Hematopoietic multipotent progenitor cell treated with erythropoietin and hydrocortisone succinate and interleukin-3 and kit ligand, for 6 days (in vitro differentiated cells): ENCODE measurements at regions not wholly inside any gene's neighbourhood (a gene's known extent, or its start where the extent isn't known, plus 50 kb on each side); places are given as distances from the start of the nearest gene placed in this dataset.
"Not testable (repeated sequence)": the region's sequence is repeated elsewhere in the genome, so short reads cannot be mapped to it uniquely, and the experiment has no call there.

Experiments
- DNase-seq: peaks from one replicate; pipeline ENCODE4 v3.0.0-alpha.2; 2015

GRCh38 chr5:99878830-99879229 lies 656.3 kb upstream of the FAM174A start:
- no peak for DNase-seq

GRCh38 chr5:99866740-99867139 lies 668.4 kb upstream of the FAM174A start:
- DNase-seq: no peak

GRCh38 chr5:99865159-99865558 lies 670.0 kb upstream of the FAM174A start:
- DNase-seq: no peak

- DNase-seq: no peak
Observed at GRCh38 chr5:99835791-99836190, 699.4 kb upstream of the FAM174A start.

- no peak for DNase-seq
Observed at GRCh38 chr5:99827136-99827535, 708.0 kb upstream of the FAM174A start.

- no peak for DNase-seq
Observed at GRCh38 chr5:99817796-99818195, 717.4 kb upstream of the FAM174A start.

- no peak for DNase-seq
Observed at GRCh38 chr5:99814321-99815063, 720.7 kb upstream of the FAM174A start.

- DNase-seq: no peak
Observed at GRCh38 chr5:99808657-99809230, 726.4 kb upstream of the FAM174A start.

GRCh38 chr5:99807346-99807745 lies 727.8 kb upstream of the FAM174A start:
- DNase-seq: no peak

GRCh38 chr5:99795031-99795430 lies 740.1 kb upstream of the FAM174A start:
- DNase-seq: no peak

GRCh38 chr5:99788482-99788881 lies 746.7 kb upstream of the FAM174A start:
- DNase-seq: no peak

- DNase-seq: no peak
Observed at GRCh38 chr5:99775189-99775588, 760.0 kb upstream of the FAM174A start.

- no peak for DNase-seq
Observed at GRCh38 chr5:99773290-99773689, 761.9 kb upstream of the FAM174A start.

GRCh38 chr5:99771296-99771695 lies 763.9 kb upstream of the FAM174A start:
- DNase-seq: no peak

GRCh38 chr5:99765011-99765410 lies 770.2 kb upstream of the FAM174A start:
- DNase-seq: no peak

GRCh38 chr5:99763021-99763774 lies 772.0 kb upstream of the FAM174A start:
- no peak for DNase-seq

GRCh38 chr5:99747342-99747741 lies 787.8 kb upstream of the FAM174A start:
- no peak for DNase-seq

- not testable (repeated sequence) for DNase-seq
Observed at GRCh38 chr5:99733146-99733545, 802.0 kb upstream of the FAM174A start.

GRCh38 chr5:99730653-99731052 lies 801.8 kb upstream of the CHD1 start:
- not testable (repeated sequence) for DNase-seq

GRCh38 chr5:99724732-99725290 lies 796.0 kb upstream of the CHD1 start:
- no peak for DNase-seq

- DNase-seq: no peak
Observed at GRCh38 chr5:99721506-99721905, 792.7 kb upstream of the CHD1 start.

- no peak for DNase-seq
Observed at GRCh38 chr5:99715921-99716320, 787.1 kb upstream of the CHD1 start.

- no peak for DNase-seq
Observed at GRCh38 chr5:99706160-99706559, 777.4 kb upstream of the CHD1 start.

- DNase-seq: no peak
Observed at GRCh38 chr5:99702565-99702964, 773.8 kb upstream of the CHD1 start.
